ENCODE measurements at regions not wholly inside any gene's neighbourhood (a gene's known extent, or its start where the extent isn't known, plus 50 kb on each side); places are given as distances from the start of the nearest gene placed in this dataset.

DNA sequence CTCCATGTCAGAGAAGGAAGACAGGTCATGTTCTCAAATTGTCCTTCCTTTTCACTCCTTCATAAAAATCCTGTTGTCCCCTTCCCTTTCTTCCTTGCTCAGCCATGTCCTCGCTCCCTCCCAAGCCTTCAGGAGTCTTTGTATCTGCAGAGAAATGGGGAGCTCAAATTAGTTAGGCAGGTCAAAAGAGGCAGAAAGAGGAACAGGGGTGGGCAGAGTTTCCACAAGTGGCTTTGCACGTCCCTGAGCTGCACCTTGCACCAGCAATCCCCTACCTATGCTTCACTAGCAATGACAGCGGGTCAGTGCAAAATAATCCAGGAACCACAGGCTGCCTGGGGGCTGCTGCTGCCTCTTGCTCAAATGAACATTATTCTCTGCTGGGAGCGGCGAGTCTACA, 152.1 kb upstream of the ITGA6 start:
- no peak for TF ChIP-seq POLR2AphosphoS5 (IDR thresholded peaks at IDR 0.05; ENCODE audit: low read depth, low read length)
- TF ChIP-seq, protein P1, sequence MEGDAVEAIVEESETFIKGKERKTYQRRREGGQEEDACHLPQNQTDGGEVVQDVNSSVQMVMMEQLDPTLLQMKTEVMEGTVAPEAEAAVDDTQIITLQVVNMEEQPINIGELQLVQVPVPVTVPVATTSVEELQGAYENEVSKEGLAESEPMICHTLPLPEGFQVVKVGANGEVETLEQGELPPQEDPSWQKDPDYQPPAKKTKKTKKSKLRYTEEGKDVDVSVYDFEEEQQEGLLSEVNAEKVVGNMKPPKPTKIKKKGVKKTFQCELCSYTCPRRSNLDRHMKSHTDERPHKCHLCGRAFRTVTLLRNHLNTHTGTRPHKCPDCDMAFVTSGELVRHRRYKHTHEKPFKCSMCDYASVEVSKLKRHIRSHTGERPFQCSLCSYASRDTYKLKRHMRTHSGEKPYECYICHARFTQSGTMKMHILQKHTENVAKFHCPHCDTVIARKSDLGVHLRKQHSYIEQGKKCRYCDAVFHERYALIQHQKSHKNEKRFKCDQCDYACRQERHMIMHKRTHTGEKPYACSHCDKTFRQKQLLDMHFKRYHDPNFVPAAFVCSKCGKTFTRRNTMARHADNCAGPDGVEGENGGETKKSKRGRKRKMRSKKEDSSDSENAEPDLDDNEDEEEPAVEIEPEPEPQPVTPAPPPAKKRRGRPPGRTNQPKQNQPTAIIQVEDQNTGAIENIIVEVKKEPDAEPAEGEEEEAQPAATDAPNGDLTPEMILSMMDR (IDR thresholded peaks at IDR 0.05 in 2 of 3, conservative IDR thresholded peaks at IDR 0.05 in 1 of 3; ENCODE audit: borderline replicate concordance in 1 of 3, insufficient read depth in 1 of 3, low read depth in 2 of 3, low read length in 2 of 3): no peak
- TF ChIP-seq REST (IDR thresholded peaks at IDR 0.05; ENCODE audit: low read depth): no peak
- no peak for TF ChIP-seq EZH2 (IDR thresholded peaks at IDR 0.05)
- TF ChIP-seq FOSL1 (IDR thresholded peaks at IDR 0.05; ENCODE audit: low read depth): no peak
- TF ChIP-seq CEBPB (IDR thresholded peaks at IDR 0.05; ENCODE audit: low read depth): no peak
- TF ChIP-seq TCF7L2 (IDR thresholded peaks at IDR 0.05; ENCODE audit: borderline replicate concordance, extremely low read depth, insufficient read depth, insufficient read length): no peak
- no peak for TF ChIP-seq EZH2phosphoT487 (IDR thresholded peaks at IDR 0.05; ENCODE audit: borderline replicate concordance)
- TF ChIP-seq POLR2A (IDR thresholded peaks at IDR 0.05; ENCODE audit: borderline replicate concordance, extremely low read depth, insufficient read depth, insufficient read length): no peak
- TF ChIP-seq SP1 (IDR thresholded peaks at IDR 0.05; ENCODE audit: low read depth): no peak
- TF ChIP-seq ZFX (IDR thresholded peaks at IDR 0.05): no peak
- TF ChIP-seq, protein P2, sequence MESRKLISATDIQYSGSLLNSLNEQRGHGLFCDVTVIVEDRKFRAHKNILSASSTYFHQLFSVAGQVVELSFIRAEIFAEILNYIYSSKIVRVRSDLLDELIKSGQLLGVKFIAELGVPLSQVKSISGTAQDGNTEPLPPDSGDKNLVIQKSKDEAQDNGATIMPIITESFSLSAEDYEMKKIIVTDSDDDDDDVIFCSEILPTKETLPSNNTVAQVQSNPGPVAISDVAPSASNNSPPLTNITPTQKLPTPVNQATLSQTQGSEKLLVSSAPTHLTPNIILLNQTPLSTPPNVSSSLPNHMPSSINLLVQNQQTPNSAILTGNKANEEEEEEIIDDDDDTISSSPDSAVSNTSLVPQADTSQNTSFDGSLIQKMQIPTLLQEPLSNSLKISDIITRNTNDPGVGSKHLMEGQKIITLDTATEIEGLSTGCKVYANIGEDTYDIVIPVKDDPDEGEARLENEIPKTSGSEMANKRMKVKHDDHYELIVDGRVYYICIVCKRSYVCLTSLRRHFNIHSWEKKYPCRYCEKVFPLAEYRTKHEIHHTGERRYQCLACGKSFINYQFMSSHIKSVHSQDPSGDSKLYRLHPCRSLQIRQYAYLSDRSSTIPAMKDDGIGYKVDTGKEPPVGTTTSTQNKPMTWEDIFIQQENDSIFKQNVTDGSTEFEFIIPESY (IDR thresholded peaks at IDR 0.05; ENCODE audit: extremely low read depth, insufficient replicate concordance, low read length): no peak
- no peak for TF ChIP-seq RAD21 (IDR thresholded peaks at IDR 0.05; ENCODE audit: low read depth)

Measured in HCT116 (cell line).